ENCODE measurements at regions not wholly inside any gene's neighbourhood (a gene's known extent, or its start where the extent isn't known, plus 50 kb on each side); places are given as distances from the start of the nearest gene placed in this dataset.

DNA sequence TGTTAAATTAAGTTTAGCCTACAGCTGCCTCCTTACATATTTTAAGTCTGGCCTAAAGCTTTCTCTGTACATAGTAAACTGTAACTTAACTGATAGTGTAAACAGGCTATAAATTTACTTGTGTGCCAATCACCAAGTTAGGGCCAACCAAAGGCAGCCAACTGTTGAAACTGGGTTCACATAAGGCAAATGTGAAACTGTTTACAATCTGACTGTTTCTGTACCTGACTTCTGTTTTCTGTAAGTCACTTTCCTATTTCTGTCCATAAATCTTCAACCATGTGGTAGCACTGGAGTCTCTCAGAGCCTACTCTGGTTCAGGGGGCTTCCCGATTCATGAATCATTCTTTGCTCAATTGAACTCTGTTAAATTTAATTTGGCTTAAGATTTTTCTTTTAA lies 103.1 kb downstream of the RAP2A start:
- no peak for DNase-seq (ENCODE audit: extremely low read depth in 1 of 4, low spot score in 3 of 4)
- WGBS (ENCODE audit: insufficient coverage, low coverage, missing lambda C conversion rate), result 0% methylated on average over 1 of the region's 1 CpG
- H3K79me2 ChIP-seq (ENCODE audit: control insufficient read depth, insufficient read depth, low read length), result no peaks in the 10 kb centered on the region
- no peak overlapping the region for H3K9ac ChIP-seq (ENCODE audit: insufficient read depth in 1 of 2, low read depth in 2 of 2, low read length in 2 of 2)
- no peak for ATAC-seq
- H3K4me2 ChIP-seq (ENCODE audit: insufficient read depth, low read length), result no peak overlapping the region
- ChIA-PET CTCF (ENCODE audit: low intra/inter-chr PET ratio) (no interaction called here), POLR2A (no interaction called here)
- H3K36me3 ChIP-seq (ENCODE audit: control insufficient read depth, insufficient read depth, low read length), result no peaks in the 10 kb centered on the region
- H2AFZ ChIP-seq (ENCODE audit: low read depth, low read length), result no peak overlapping the region
- no peak overlapping the region for H3K27ac ChIP-seq (ENCODE audit: extremely low read depth, low read depth, low read length)
- no peaks in the 10 kb centered on the region for H3K9me1 ChIP-seq (ENCODE audit: control insufficient read depth, insufficient read depth, low read length)
- H4K20me1 ChIP-seq (replicated peaks; ENCODE audit: control insufficient read depth, insufficient read depth, low read length), result no peaks in the 10 kb centered on the region
- intact Hi-C loops (cut with micrococcal nuclease), result no loop called here
- in situ Hi-C loops (cut with MboI), result no loop called here
- H3K9me3 ChIP-seq (replicated peaks; ENCODE audit: control insufficient read depth, insufficient read depth, low read depth, low read length), result no peaks in the 10 kb centered on the region
- no TSS peak for BruUV-seq (replicated peaks)
- 0 out of 5 replicates have a peak, but pooled peaks cover 0 to 3% of the 10 kb centered on the region in 2 experiments for H3K27me3 ChIP-seq (ENCODE audit: control insufficient read depth in 2 of 2, insufficient read depth in 2 of 2, low read length in 2 of 2)
- no peaks in the 10 kb centered on the region for H3K4me1 ChIP-seq (replicated peaks in 1 of 2; ENCODE audit: control insufficient read depth in 2 of 2, insufficient read depth in 2 of 2, low read length in 2 of 2)
- no peak for TF ChIP-seq BDP1 (IDR thresholded peaks at IDR 0.05; ENCODE audit: insufficient read depth, insufficient read length)
- TF ChIP-seq FOXK1 (CRISPR knock-in tag; IDR thresholded peaks at IDR 0.05; ENCODE audit: borderline replicate concordance), result no peak
- TF ChIP-seq ZNF174 (CRISPR knock-in tag; IDR thresholded peaks at IDR 0.05), result no peak
- no peak for TF ChIP-seq MAFK (IDR thresholded peaks at IDR 0.05; ENCODE audit: low read length)
- no peak for TF ChIP-seq HDAC2 (IDR thresholded peaks at IDR 0.05)
- no peak for TF ChIP-seq RBM14 (IDR thresholded peaks at IDR 0.05; ENCODE audit: borderline replicate concordance, insufficient read depth, low read depth, low read length)
- no peak for TF ChIP-seq ZBED1 (IDR thresholded peaks at IDR 0.05)
- no peak for TF ChIP-seq RBFOX2 (IDR thresholded peaks at IDR 0.05; ENCODE audit: low read depth, low read length)
- no peak for TF ChIP-seq MYNN (IDR thresholded peaks at IDR 0.05)
- no peak for TF ChIP-seq MYNN (CRISPR knock-in tag; IDR thresholded peaks at IDR 0.05)
- no peak for TF ChIP-seq CBFB (CRISPR knock-in tag; IDR thresholded peaks at IDR 0.05)
- no peak for TF ChIP-seq KAT7 (CRISPR knock-in tag; IDR thresholded peaks at IDR 0.05; ENCODE audit: borderline replicate concordance)
- TF ChIP-seq, protein P1, sequence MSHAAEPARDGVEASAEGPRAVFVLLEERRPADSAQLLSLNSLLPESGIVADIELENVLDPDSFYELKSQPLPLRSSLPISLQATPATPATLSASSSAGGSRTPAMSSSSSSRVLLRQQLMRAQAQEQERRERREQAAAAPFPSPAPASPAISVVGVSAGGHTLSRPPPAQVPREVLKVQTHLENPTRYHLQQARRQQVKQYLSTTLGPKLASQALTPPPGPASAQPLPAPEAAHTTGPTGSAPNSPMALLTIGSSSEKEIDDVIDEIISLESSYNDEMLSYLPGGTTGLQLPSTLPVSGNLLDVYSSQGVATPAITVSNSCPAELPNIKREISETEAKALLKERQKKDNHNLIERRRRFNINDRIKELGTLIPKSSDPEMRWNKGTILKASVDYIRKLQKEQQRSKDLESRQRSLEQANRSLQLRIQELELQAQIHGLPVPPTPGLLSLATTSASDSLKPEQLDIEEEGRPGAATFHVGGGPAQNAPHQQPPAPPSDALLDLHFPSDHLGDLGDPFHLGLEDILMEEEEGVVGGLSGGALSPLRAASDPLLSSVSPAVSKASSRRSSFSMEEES (CRISPR knock-in tag; IDR thresholded peaks at IDR 0.05), result no peak
- TF ChIP-seq RB1 (IDR thresholded peaks at IDR 0.05; ENCODE audit: low read depth), result no peak
- TF ChIP-seq KLF13 (tag; IDR thresholded peaks at IDR 0.05; ENCODE audit: borderline replicate concordance, low read depth), result no peak
- no peak for FAIRE-seq
- H3K4me3 ChIP-seq, result no peak overlapping the region

Measured in K562 (cell line).